Vagina (tissue), 2 donors: ENCODE measurements at regions not wholly inside any gene's neighbourhood (a gene's known extent, or its start where the extent isn't known, plus 50 kb on each side); places are given as distances from the start of the nearest gene placed in this dataset.

ENCODE experiments used
- DNase-seq, 2 donors: peaks; one replicate each; pipeline ENCODE4 v3.0.0-alpha.2; 2017; ENCODE audit errors: extremely low spot score in 2 of 2
- H3K27ac ChIP-seq: fragments of 200-600 bp; sonication (generic); one replicate; pipeline ENCODE4 v1.5.1; 2019
- H3K27me3 ChIP-seq: fragments of 200-600 bp; sonication (generic); one replicate; pipeline ENCODE4 v1.5.1; 2019
- H3K36me3 ChIP-seq, 2 donors: fragments of 200-600 bp; sonication (generic); one replicate each; pipeline ENCODE4 v1.5.1; 2017 to 2019
- H3K4me1 ChIP-seq: fragments of 200-600 bp; sonication (generic); one replicate; pipeline ENCODE4 v1.5.1; 2019
- H3K4me3 ChIP-seq, 2 donors: fragments of 200-600 bp; sonication (generic); 1 replicate in 1 of 2; 2 replicates in 1 of 2; pipeline ENCODE4 v1.5.1; 2016 to 2019
- H3K9me3 ChIP-seq: fragments of 200-600 bp; sonication (generic); one replicate; pipeline ENCODE4 v1.5.1; 2019
- POLR2A ChIP-seq, 2 donors: fragments of 450-650 bp; IDR thresholded peaks; one replicate each; pipeline ENCODE4 v1.6.1; 2017; ENCODE audit warnings: antibody characterized with exemption in 2 of 2, mild to moderate bottlenecking in 2 of 2, moderate library complexity in 2 of 2
- POLR2AphosphoS5 ChIP-seq, 2 donors: sonication (generic); formaldehyde crosslinking; IDR thresholded peaks; one replicate each; pipeline ENCODE4 v1.9.0; 2017; ENCODE audit warnings: antibody characterized with exemption in 2 of 2, mild to moderate bottlenecking in 2 of 2, low read depth in 1 of 2; ENCODE audit not compliant: insufficient read depth in 1 of 2
- intact Hi-C: fragments of 100-400 bp; cut with DNase I; formaldehyde crosslinking; loops from one replicate; pipeline ENCODE4 v1.15.1; 2023
- TF ChIP-seq, protein P1 (sequence below), 3 experiments: fragments of 450-650 bp in 2 of 3; fragments of 200-600 bp in 1 of 3; sonication (generic) in 1 of 3; IDR thresholded peaks; one replicate each; pipeline ENCODE4 v1.5.1; 2017 to 2019; ENCODE audit warnings: antibody characterized with exemption in 3 of 3, mild to moderate bottlenecking in 2 of 3, moderate library complexity in 2 of 3

DNA sequence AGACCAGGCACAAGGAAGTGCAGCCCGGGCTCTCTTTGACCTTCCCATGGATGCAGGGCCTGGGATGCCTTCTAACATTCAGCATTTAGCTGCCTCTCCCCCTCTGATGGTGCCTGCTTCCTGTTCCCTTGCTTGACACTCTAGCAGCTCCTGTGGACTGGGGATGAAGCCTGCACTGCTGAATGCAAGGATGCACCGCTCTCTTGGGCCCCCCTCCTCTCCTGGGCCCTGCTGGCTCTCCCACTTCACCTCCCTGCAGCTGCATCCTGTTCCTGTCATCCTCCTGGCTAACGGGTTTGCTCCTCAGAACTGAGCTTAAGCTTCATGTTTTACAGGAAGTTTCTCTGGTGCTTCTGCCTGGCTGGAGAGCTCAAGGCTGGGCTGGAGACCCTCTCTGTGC, 254.1 kb downstream of the TSN start:
- H3K9me3 ChIP-seq: no peaks in the 10 kb centered on the region
- DNase-seq: no peak
- no peak overlapping the region for H3K27ac ChIP-seq
- TF ChIP-seq POLR2A (IDR thresholded peaks at IDR 0.05) (no peak), POLR2AphosphoS5 (IDR thresholded peaks at IDR 0.05; ENCODE audit: insufficient read depth in 1 of 2, low read depth in 1 of 2) (no peak)
- TF ChIP-seq, protein P1, sequence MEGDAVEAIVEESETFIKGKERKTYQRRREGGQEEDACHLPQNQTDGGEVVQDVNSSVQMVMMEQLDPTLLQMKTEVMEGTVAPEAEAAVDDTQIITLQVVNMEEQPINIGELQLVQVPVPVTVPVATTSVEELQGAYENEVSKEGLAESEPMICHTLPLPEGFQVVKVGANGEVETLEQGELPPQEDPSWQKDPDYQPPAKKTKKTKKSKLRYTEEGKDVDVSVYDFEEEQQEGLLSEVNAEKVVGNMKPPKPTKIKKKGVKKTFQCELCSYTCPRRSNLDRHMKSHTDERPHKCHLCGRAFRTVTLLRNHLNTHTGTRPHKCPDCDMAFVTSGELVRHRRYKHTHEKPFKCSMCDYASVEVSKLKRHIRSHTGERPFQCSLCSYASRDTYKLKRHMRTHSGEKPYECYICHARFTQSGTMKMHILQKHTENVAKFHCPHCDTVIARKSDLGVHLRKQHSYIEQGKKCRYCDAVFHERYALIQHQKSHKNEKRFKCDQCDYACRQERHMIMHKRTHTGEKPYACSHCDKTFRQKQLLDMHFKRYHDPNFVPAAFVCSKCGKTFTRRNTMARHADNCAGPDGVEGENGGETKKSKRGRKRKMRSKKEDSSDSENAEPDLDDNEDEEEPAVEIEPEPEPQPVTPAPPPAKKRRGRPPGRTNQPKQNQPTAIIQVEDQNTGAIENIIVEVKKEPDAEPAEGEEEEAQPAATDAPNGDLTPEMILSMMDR (IDR thresholded peaks at IDR 0.05): no peak
- no peaks in the 10 kb centered on the region for H3K27me3 ChIP-seq
- intact Hi-C loops: no loop called here
- no peak overlapping the region for H3K4me3 ChIP-seq
- H3K36me3 ChIP-seq: no peaks in the 10 kb centered on the region
- H3K4me1 ChIP-seq: no peaks in the 10 kb centered on the region

DNA sequence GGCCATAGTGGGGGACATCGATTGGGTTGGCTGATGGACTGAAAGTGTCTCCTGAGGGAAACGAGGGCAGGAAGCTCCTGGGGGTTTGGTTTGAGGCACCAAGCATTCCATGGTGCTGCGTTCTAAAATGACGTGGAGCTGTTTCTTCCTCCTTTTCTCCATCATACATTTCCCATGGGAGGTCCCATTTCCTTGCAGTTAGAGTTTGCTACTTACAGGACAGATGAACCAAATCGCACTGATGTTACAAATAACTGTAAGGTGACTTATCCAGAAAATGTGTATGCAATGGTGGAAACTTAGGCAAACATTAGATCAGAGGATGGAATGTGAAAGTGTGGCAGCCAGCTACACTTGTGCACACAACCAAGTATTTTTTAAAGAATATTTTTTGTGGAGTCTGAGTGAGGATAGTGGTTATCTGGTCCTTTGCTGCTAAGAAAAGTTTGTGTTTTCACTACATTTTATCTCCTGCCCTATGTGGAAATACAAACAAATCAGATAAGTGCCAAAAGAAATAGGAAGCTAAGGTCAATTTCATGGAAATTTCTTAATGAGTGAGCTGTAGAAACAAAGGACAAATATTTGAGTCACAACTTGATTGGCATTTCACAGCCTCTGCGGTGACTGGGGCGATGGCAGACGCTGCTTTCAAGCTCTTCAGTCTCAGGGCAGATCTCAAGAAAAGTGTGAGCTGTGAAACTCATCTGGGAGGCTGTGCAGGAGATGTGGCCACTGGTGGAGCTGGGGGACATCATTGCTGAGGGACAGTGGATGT, 256.2 kb downstream of the TSN start:
- Histone ChIP-seq H3K9me3 (no peaks in the 10 kb centered on the region), H3K27me3 (no peaks in the 10 kb centered on the region), H3K4me3 (no peak overlapping the region), H3K4me1 (no peaks in the 10 kb centered on the region), H3K27ac (no peak overlapping the region), H3K36me3 (no peaks in the 10 kb centered on the region)
- DNase-seq: no peak
- intact Hi-C loops: no loop called here
- no peak for TF ChIP-seq POLR2A (IDR thresholded peaks at IDR 0.05)
- TF ChIP-seq, protein P1 (IDR thresholded peaks at IDR 0.05): no peak
- no peak for TF ChIP-seq POLR2AphosphoS5 (IDR thresholded peaks at IDR 0.05; ENCODE audit: insufficient read depth in 1 of 2, low read depth in 1 of 2)

DNA sequence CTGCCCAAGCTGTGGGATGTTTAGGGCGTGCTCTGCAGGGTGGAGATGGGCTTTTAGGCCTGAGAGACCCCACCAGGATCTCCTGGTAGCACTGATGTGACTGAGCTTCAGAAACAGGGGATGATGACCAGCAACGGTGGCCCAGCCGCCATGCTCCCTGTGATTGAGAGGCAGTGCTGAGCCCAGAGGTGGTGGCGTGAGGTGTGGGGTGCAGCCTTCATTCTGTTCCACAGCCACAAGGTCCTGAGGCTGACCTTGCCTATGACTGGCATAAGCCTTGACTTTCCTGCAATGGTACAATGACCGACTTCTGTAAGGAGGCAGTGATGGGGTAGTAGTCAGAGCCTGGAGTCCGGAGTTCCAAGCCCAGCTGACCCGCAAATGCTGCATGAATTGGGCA, 263.3 kb downstream of the TSN start:
- intact Hi-C loops: no loop called here
- TF ChIP-seq, protein P1 (IDR thresholded peaks at IDR 0.05): no peak
- TF ChIP-seq POLR2A (IDR thresholded peaks at IDR 0.05): no peak
- no peak for TF ChIP-seq POLR2AphosphoS5 (IDR thresholded peaks at IDR 0.05; ENCODE audit: insufficient read depth in 1 of 2, low read depth in 1 of 2)
- Histone ChIP-seq H3K4me1 (no peaks in the 10 kb centered on the region), H3K27me3 (no peaks in the 10 kb centered on the region), H3K36me3 (no peaks in the 10 kb centered on the region), H3K27ac (no peak overlapping the region), H3K9me3 (no peaks in the 10 kb centered on the region), H3K4me3 (no peak overlapping the region)
- no peak for DNase-seq

DNA sequence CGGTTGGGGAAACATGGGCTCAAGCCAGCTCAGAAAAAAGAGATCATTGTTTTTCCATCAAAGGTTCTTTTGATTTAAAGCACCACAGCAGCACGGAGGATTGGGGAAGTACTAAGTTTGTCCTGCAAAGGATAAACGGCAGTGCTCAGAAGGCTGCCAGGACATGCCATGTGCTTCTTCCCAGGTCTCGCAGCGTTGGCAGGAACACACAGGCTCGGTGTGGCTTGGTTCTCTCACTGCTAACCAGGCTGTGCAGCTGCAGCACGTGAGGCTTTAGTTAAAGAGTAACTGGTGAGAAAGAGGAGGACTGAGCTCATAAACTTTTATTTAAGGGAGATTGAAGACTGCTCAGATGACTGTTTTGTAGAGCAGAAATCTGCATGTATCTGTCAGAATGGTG, 264.3 kb downstream of the TSN start:
- intact Hi-C loops: no loop called here
- DNase-seq: no peak
- no peak overlapping the region for H3K27ac ChIP-seq

DNA sequence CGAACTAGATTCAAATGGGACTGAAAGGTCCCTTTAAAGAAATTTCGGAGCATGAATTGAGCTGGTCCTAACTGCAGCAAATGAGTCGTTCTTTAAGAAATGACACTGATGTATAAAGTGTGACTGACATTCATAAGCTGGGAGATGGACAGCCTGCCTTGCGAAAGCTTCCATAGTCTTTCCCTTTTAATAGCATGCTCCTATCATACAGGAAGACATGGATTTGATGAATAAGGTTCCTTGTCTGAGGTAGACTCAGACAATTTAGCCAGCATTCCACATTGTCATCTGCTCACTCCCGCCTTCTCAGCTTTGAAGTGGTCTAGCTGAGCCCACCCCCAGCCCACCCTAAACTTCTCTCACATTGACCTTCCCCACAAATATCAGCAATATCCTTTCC, 264.9 kb downstream of the TSN start:
- H3K36me3 ChIP-seq: no peaks in the 10 kb centered on the region
- no peaks in the 10 kb centered on the region for H3K27me3 ChIP-seq
- no peak for DNase-seq
- no peaks in the 10 kb centered on the region for H3K4me1 ChIP-seq
- no peak overlapping the region for H3K4me3 ChIP-seq
- H3K9me3 ChIP-seq: no peaks in the 10 kb centered on the region
- intact Hi-C loops: no loop called here
- no peak overlapping the region for H3K27ac ChIP-seq
- TF ChIP-seq, protein P1 (IDR thresholded peaks at IDR 0.05): no peak
- TF ChIP-seq POLR2AphosphoS5 (IDR thresholded peaks at IDR 0.05; ENCODE audit: insufficient read depth in 1 of 2, low read depth in 1 of 2): no peak
- no peak for TF ChIP-seq POLR2A (IDR thresholded peaks at IDR 0.05)

More for the DNA sequence above, 264.3 kb downstream of the TSN start:
- no peak for TF ChIP-seq POLR2AphosphoS5 (IDR thresholded peaks at IDR 0.05; ENCODE audit: insufficient read depth in 1 of 2, low read depth in 1 of 2)
- TF ChIP-seq, protein P1 (IDR thresholded peaks at IDR 0.05): no peak
- TF ChIP-seq POLR2A (IDR thresholded peaks at IDR 0.05): no peak
- Histone ChIP-seq H3K27me3 (no peaks in the 10 kb centered on the region), H3K9me3 (no peaks in the 10 kb centered on the region), H3K4me1 (no peaks in the 10 kb centered on the region), H3K4me3 (no peak overlapping the region), H3K36me3 (no peaks in the 10 kb centered on the region)
